ENCODE measurements at regions not wholly inside any gene's neighbourhood (a gene's known extent, or its start where the extent isn't known, plus 50 kb on each side); places are given as distances from the start of the nearest gene placed in this dataset.
A peak's percentile ranks its signal among the peaks of the same experiment; 100 is the strongest.
"Not testable (repeated sequence)": the region's sequence is repeated elsewhere in the genome, so short reads cannot be mapped to it uniquely, and the experiment has no call there.

DNA sequence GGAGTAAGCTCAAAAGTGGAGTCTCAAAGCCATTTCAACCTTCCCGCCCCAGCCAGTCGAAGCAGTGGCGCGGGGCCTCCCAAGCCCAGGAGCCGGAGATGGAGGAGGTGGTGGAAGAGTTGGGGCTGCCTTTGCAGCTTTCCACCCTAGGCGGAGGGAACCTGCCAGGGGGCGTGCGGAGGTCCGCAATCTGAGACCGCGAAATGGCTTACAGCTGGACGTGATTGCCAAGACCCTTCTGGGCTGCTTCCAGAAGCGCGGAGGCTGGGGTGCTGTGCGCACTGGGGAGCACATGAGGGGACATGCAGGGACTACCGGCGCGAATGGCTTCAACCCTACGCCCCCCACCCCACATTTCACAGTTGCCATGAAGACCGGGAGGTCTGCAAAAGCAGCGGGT is 86.2 kb downstream of the PRR15 start:
- no peak for DNase-seq (ENCODE audit: low spot score)

- no peak for DNase-seq (ENCODE audit: low spot score)
Measured at GRCh38 chr7:29651477-29651876, 87.8 kb downstream of the PRR15 start.

DNA sequence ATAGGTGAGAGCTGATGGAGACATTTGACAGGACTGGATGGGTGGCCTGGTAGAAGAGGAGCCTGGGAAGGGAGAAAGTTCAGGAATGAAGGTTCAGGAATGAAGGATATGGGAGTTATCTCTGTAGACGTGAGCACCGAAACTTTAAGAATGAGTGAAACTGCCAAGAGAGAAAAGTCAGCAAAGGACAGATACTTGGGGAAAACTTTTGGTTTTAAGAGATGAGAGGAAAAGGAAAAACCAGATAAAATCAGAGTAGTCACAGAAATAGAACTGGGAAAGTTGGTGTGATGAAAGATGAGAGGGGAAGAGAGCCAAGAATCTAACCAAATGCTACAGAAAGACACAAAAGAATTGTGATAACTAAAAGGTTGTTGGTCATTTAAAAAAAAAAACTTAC is 88.9 kb downstream of the PRR15 start:
- DNase-seq (ENCODE audit: low spot score): no peak

DNA sequence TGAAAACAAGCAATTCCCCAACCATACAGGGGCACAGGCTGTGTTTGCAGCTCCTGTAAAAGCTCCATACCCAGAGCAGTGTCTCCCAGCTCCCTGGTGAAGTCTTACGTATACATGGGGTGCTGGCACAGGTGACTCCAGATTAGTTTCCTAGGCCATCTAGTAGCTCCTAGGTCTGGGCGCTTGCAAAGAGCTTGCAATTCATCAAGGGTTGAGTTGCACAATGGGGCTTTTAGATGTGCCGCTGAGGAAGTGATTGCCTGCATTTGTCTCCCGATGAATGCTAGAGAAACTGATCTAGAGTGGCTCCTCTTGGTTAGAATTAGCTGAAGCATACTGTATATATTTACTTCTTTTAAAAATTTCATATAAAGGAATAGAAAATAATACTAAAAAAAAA is 90.7 kb downstream of the PRR15 start:
- DNase-seq (ENCODE audit: low spot score): not testable (repeated sequence)

- no peak for DNase-seq (ENCODE audit: low spot score)
Measured at GRCh38 chr7:29657288-29657687, 93.7 kb downstream of the PRR15 start.

GRCh38 chr7:29657856-29658255 is 94.2 kb downstream of the PRR15 start:
- no peak for DNase-seq (ENCODE audit: low spot score)

GRCh38 chr7:29659213-29659612 is 95.6 kb downstream of the PRR15 start:
- DNase-seq (ENCODE audit: low spot score): not testable (repeated sequence)

GRCh38 chr7:29662899-29663298 is 99.3 kb downstream of the PRR15 start:
- DNase-seq (ENCODE audit: low spot score): not testable (repeated sequence)

DNA sequence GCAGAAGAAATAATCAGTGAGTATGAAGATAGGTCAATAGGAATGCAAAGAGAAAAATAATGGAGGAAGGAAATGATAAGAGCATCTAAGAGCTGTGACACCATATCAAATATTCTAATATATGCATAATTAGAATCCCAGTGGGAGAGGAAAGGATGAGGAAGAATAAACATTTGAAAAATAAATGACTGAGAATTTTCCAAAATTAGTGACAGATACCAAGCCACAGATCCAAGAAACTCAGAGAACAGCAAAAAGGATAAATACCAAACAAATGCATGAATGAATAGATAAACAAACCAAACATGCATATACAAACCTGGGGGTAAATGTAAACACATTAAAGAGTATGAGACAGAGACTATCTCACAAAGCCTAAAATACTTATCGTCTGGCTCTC is 101.4 kb downstream of the PRR15 start:
- DNase-seq (ENCODE audit: low spot score): not testable (repeated sequence)

DNA sequence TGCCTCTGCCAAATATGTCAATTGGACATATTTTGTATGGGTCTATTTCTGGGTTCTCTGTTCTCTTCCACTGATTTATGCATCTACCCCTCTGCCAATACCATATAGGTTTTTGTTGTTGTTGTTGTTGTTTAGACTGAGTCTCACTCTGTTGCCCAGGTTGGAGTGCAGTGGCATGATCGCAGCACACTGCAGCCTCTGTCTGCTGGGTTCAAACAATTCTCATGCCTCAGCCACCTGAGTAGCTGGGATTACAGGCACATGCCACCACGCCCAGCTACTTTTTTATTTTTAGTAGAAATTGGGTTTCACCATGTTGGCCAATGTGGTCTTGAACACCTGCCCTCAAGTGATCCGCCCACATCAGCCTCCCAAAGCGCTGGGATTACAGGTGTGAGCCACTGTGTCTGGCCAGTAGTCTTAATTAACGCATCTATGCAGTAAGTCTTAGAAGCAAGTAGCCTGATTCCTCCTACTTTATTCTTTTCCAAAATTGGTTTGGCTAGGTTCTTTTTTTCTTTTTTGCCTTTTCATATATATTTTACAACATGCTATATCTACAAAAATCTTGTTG is 103.5 kb downstream of the PRR15 start:
- DNase-seq (ENCODE audit: low spot score): not testable (repeated sequence)

GRCh38 chr7:29671286-29671685 is 107.7 kb downstream of the PRR15 start:
- DNase-seq (ENCODE audit: low spot score): not testable (repeated sequence)

DNA sequence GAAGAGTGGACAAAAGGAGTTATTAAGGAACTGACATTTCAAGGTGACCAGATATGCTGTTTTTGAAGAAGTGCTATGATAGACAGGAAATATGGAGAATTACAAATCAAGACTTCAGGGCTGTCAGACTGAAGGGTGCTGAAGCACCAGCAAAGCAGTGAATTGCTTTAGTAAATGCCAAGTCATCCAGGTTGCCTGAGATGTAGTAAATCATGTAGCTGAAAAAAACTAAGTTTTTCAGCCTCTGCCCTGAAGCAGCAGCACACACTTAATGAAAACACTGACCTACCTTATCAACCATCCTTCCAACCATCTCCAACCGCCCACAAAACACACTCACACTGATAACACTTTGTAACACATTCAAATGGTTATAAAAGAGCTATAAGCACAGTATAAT is 110.0 kb downstream of the PRR15 start:
- not testable (repeated sequence) for DNase-seq (ENCODE audit: low spot score)

GRCh38 chr7:29674626-29675025 is 111.0 kb downstream of the PRR15 start:
- not testable (repeated sequence) for DNase-seq (ENCODE audit: low spot score)

DNA sequence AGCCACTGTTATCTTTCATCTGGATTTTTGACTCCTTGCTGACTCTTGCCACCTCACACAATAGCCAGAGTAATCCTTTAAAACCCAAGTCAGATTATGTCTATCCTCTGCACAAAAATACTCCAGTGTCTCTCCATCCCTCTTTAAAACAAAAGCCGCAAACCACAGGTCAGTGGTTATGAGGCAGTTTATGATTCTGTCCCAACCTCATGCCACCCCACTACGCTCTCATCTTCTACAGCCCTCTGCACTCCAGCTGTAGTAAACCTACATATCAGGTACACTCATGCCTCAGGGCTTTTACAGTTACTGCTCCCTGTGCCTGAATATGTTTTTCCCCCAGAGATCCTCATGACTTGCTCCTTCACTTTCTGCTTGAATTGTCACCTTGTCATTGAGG is 113.6 kb downstream of the PRR15 start:
- not testable (repeated sequence) for DNase-seq (ENCODE audit: low spot score)

DNA sequence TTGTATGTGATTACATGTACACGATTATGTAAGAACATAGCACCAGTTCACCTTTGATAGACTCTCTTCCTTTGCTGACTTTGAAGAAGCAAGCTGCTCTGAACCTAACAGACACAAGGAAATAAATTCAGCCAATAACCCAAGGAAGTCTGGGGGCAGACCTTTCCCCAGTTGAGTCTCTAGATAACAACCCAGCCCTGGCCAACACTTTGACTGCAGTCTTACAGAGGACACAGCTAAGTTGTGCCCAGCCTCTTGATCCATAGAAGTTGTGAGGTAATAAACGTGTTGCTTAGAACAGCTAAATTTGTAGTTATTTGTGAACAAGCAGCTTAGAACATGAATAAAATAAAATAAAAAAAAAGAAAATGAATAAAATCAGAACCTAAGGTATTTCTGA is 116.3 kb downstream of the PRR15 start:
- not testable (repeated sequence) for DNase-seq (ENCODE audit: low spot score)

DNA sequence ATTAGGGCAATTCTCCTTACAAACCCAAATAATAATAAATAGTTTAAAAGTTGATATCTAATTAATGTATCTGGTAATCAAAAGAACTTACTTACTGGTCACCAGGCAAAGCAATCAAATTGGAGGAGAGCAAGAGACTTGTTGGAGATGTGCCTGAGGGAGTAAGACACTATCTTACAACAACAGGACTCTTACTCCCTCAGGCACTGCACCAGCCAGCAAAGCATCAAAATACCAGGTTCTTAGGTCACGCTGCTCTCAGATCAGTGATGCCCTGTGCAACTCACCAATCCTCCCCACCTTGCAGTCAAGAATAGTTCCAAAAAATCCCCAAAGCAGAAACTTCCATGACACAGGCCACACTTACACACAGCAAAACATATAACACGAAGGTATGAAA is 117.0 kb downstream of the PRR15 start:
- DNase-seq (ENCODE audit: low spot score): not testable (repeated sequence)

GRCh38 chr7:29684151-29684786 is 120.6 kb downstream of the PRR15 start:
- not testable (repeated sequence) for DNase-seq (ENCODE audit: low spot score)

DNA sequence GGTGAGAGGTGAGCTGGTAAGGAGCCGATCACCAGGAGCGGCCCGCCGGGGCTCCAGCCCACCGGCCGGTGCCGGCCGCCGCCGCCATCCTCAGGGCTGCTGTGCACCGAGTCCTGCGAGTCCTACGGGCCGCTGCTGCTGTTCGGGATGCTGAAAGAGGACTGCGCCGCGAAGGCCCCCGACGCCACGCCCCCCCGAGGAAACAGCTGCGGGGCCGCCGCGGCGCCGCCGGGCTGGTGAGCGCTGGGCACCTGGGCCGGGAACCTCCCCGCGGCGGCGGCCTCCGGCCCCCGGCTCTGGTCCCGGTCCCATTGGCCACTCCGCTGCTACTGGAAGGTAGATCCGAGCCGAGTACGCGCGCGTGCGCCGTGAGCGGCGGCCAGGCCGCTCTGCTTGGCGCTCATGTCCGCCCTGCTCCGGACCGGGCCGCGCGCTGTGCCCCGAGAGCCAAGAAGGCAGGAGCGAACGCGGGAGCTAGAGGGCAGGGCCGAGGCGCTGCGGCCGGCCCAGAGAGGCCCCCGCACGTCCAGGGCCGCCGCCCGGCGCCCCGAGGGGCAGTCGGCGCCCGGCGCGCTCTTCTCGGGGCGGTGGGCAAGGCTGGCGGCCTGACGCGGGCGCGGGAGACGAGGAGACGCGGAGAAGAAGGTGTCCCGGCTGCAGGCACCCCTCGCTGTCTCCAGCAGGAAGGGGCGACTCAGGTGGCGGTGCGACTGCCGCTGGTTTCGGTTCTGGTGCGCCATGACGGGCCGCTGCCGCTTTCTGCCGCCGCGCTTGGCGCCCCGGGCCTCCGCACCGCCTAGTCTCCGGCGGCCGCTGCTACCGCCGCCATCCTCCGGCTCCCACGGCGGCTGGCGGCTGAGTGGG is 121.3 kb upstream of the WIPF3 start:
- DNase-seq (ENCODE audit: low spot score): peak; percentile 58

GRCh38 chr7:29685651-29686271 is 120.5 kb upstream of the WIPF3 start:
- DNase-seq (ENCODE audit: low spot score): not testable (repeated sequence)

DNA sequence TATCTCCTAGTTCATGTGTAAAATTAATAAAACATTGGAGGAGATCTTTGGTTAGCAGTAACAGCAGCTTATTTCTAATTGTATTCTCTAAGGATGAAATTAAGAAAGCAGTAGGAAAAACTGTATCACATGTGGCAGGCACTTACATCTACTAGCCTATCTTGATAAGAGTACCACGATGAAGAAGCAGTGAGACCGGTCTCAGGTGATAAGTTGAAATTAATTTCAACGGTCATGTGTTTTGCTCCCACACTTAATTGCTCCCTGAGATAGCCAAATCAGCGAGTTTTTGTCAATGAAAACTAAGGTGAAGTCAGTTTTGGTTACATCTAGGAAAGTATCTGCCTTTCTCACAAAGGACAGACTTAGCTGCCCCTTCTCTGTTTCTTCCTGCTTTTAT is 115.8 kb upstream of the WIPF3 start:
- DNase-seq (ENCODE audit: low spot score): not testable (repeated sequence)

DNA sequence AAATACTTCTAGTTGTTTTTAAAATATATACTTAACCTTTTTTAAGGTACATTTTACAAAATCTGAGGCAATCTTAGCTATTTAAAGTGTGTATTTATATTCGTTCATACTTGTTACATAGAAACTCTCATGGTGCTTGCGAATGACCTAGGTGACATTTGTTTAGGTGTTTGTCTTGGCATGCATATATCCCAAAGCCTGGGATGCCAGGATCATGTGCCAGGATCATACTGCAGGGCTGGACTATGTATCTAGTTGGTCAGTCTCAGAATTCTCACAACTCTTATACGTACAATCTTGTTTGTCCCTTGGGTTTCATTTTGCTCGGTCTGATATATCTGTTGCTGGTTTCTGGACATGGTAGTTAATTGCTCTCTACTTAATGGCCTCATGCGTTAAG is 109.9 kb upstream of the WIPF3 start:
- DNase-seq (ENCODE audit: low spot score): not testable (repeated sequence)

DNA sequence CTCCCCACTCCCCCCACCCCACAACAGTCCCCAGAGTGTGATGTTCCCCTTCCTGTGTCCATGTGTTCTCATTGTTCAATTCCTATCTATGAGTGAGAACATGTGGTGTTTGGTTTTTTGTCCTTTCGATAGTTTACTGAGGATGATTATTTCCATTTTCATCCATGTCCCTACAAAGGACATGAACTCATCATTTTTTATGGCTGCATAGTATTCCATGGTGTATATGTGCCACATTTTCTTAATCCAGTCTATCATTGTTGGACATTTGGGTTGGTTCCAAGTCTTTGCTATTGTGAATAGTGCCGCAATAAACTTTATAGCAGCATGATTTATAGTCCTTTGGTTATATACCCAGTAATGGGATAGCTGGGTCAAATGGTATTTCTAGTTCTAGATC is 106.6 kb upstream of the WIPF3 start:
- DNase-seq (ENCODE audit: low spot score): not testable (repeated sequence)

DNA sequence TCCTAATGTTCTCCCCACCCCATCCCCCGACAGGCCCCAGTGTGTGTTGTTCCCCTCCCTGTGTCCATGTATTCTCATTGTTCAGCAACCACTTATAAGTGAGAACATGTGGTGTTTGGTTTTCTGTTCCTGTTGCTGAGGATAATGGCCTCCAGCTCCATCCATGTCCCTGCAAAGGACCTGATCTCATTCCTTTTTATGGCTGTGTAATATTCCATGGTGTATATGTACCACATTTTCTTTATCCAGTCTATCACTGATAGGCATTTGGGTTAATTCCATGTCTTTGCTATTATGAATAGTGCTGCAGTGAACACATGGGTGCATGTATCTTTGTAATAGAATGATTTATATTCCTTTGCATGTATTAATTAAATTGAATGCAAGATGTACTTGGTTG is 104.8 kb upstream of the WIPF3 start:
- not testable (repeated sequence) for DNase-seq (ENCODE audit: low spot score)
